IMR-90 (cell line): ENCODE measurements at regions not wholly inside any gene's neighbourhood (a gene's known extent, or its start where the extent isn't known, plus 50 kb on each side); places are given as distances from the start of the nearest gene placed in this dataset.

Experiments
- ATAC-seq: fragments of 200-7000 bp; cut with Tn5 transposase; 2 replicates; pipeline ENCODE4 v1.9.1; 2020; ENCODE audit warnings: low read depth, mild to moderate bottlenecking, moderate library complexity
- BruUV-seq: library from RNA; stranded (reverse); fragments of 400-500 nt; replicated peaks from 2 replicates; lab custom pipeline; 2021; lab: Mats Ljungman, UMichigan
- CTCF ChIA-PET: fragments of 300-600 bp; formaldehyde crosslinking; extraction: SDS; loops from one replicate; lab custom pipeline; 2021; ENCODE audit warnings: antibody characterized with exemption; lab: Yijun Ruan, JAX
- POLR2A ChIA-PET: fragments of 300-600 bp; sonication (Branson Sonifier 250); formaldehyde crosslinking; loops from one replicate; lab custom pipeline; 2022; ENCODE audit warnings: antibody characterized with exemption; ENCODE audit not compliant: unreplicated experiment; lab: Charles Lee
- DNase-seq: peaks from one replicate; pipeline ENCODE4 v3.0.0; 2013
- H2AFZ ChIP-seq: replicated peaks from 2 replicates; pipeline ENCODE3; 2013; ENCODE audit warnings: low read length, mild to moderate bottlenecking; ENCODE audit not compliant: poor library complexity
- H2AK5ac ChIP-seq: 2 replicates; pipeline ENCODE4 v1.6.1; 2013; ENCODE audit warnings: low read depth, low read length, inconsistent platforms
- H2AK9ac ChIP-seq: replicated peaks from 2 replicates; pipeline ENCODE3; 2013; ENCODE audit warnings: mild to moderate bottlenecking, low read depth, low read length, moderate library complexity; ENCODE audit not compliant: poor library complexity
- H2BK120ac ChIP-seq: 2 replicates; pipeline ENCODE4 v1.6.1; 2013; ENCODE audit warnings: low read depth, low read length, inconsistent platforms
- H2BK15ac ChIP-seq: 3 replicates; pipeline ENCODE4 v1.6.1; 2013; ENCODE audit warnings: low read depth, low read length, inconsistent platforms
- H2BK20ac ChIP-seq: 2 replicates; pipeline ENCODE4 v1.6.1; 2013; ENCODE audit warnings: low read depth, mild to moderate bottlenecking, inconsistent platforms, low read length, moderate library complexity
- H2BK5ac ChIP-seq: 2 replicates; pipeline ENCODE4 v1.6.1; 2013; ENCODE audit warnings: mild to moderate bottlenecking, low read depth, low read length, inconsistent platforms; ENCODE audit not compliant: poor library complexity, severe bottlenecking
- H3K14ac ChIP-seq: replicated peaks from 2 replicates; pipeline ENCODE4 v1.6.1; 2013; ENCODE audit warnings: low read depth, low read length, inconsistent platforms
- H3K18ac ChIP-seq: 2 replicates; pipeline ENCODE4 v1.6.1; 2013; ENCODE audit warnings: low read depth, low read length, control low read depth
- H3K23ac ChIP-seq: 2 replicates; pipeline ENCODE4 v1.6.1; 2013; ENCODE audit warnings: low read depth, low read length, inconsistent platforms
- H3K27ac ChIP-seq: 2 replicates; pipeline ENCODE4 v1.5.1; 2013; ENCODE audit warnings: mild to moderate bottlenecking, control low read depth, low read length; ENCODE audit not compliant: insufficient read depth
- H3K27me3 ChIP-seq: 2 replicates; pipeline ENCODE4 v1.6.1; 2013; ENCODE audit warnings: low read length; ENCODE audit not compliant: control insufficient read depth, insufficient read depth
- H3K36me3 ChIP-seq: 2 replicates; pipeline ENCODE4 v1.6.1; 2013; ENCODE audit warnings: low read length, mixed read lengths; ENCODE audit not compliant: control insufficient read depth, insufficient read depth
- H3K4ac ChIP-seq: 2 replicates; pipeline ENCODE4 v1.6.1; 2013; ENCODE audit warnings: low read depth, low read length, inconsistent platforms
- H3K4me1 ChIP-seq: 2 replicates; pipeline ENCODE4 v1.6.1; 2013; ENCODE audit warnings: low read length, mixed read lengths; ENCODE audit not compliant: control insufficient read depth, insufficient read depth
- H3K4me2 ChIP-seq: 2 replicates; pipeline ENCODE4 v1.6.1; 2013; ENCODE audit warnings: low read depth, mild to moderate bottlenecking, control low read depth, low read length, moderate library complexity
- H3K4me3 ChIP-seq: 2 replicates; pipeline ENCODE4 v1.5.1; 2013; ENCODE audit warnings: low read depth, mild to moderate bottlenecking, control low read depth, low read length, moderate library complexity; ENCODE audit not compliant: insufficient read depth
- H3K56ac ChIP-seq: 2 replicates; pipeline ENCODE4 v1.6.1; 2013; ENCODE audit warnings: low read length, inconsistent platforms; ENCODE audit not compliant: insufficient read depth; ENCODE audit errors: extremely low read depth
- H3K79me1 ChIP-seq, 2 experiments: 2 replicates each; pipeline ENCODE4 v1.6.1; 2013; ENCODE audit warnings: low read length in 2 of 2, inconsistent platforms in 1 of 2, low read depth in 1 of 2
- H3K9ac ChIP-seq: 2 replicates; pipeline ENCODE4 v1.6.1; 2013; ENCODE audit warnings: low read depth, low read length, control low read depth
- H3K9me1 ChIP-seq: 2 replicates; pipeline ENCODE4 v1.6.1; 2013; ENCODE audit warnings: low read length, inconsistent platforms; ENCODE audit not compliant: insufficient read depth
- H3K9me3 ChIP-seq: 2 replicates; pipeline ENCODE4 v1.6.1; 2013; ENCODE audit warnings: low read length; ENCODE audit not compliant: control insufficient read depth, insufficient read depth
- H4K20me1 ChIP-seq: 2 replicates; pipeline ENCODE4 v1.6.1; 2013; ENCODE audit warnings: low read length, inconsistent platforms; ENCODE audit not compliant: insufficient read depth
- H4K5ac ChIP-seq: 2 replicates; pipeline ENCODE4 v1.6.1; 2013; ENCODE audit warnings: mild to moderate bottlenecking, low read depth, low read length, control low read depth
- H4K8ac ChIP-seq, 2 experiments: 2 replicates each; pipeline ENCODE4 v1.6.1; 2013; ENCODE audit warnings: low read depth in 2 of 2, low read length in 2 of 2, control low read depth in 1 of 2, inconsistent platforms in 1 of 2
- H4K91ac ChIP-seq: 2 replicates; pipeline ENCODE4 v1.6.1; 2013; ENCODE audit warnings: low read depth, low read length, inconsistent platforms; ENCODE audit not compliant: insufficient read depth
- BHLHE40 ChIP-seq: fragments of 150-350 bp; IDR thresholded peaks from 2 replicates; pipeline ENCODE4 v1.6.1; 2016; ENCODE audit warnings: mild to moderate bottlenecking, low read depth, low read length
- CEBPB ChIP-seq: IDR thresholded peaks from 2 replicates; pipeline ENCODE4 v1.6.1; 2012; ENCODE audit warnings: low read depth, low read length, improper control_type of control experiment
- CHD1 ChIP-seq: IDR thresholded peaks from 2 replicates; pipeline ENCODE4 v1.6.1; 2012; ENCODE audit warnings: low read depth, low read length, improper control_type of control experiment
- CTCF ChIP-seq: conservative IDR thresholded peaks from 2 replicates; pipeline ENCODE4 v1.5.1; 2012; ENCODE audit warnings: mild to moderate bottlenecking, low read depth, low read length, improper control_type of control experiment
- ELK1 ChIP-seq: fragments of 150-350 bp; IDR thresholded peaks from 2 replicates; pipeline ENCODE4 v1.6.1; 2016; ENCODE audit warnings: low read depth, mild to moderate bottlenecking, low read length, moderate library complexity, borderline replicate concordance
- FOS ChIP-seq: fragments of 150-350 bp; IDR thresholded peaks from 2 replicates; pipeline ENCODE4 v1.6.1; 2016; ENCODE audit warnings: low read depth, low read length
- MAFK ChIP-seq: IDR thresholded peaks from 2 replicates; pipeline ENCODE4 v1.6.1; 2012; ENCODE audit warnings: low read depth, low read length, improper control_type of control experiment
- MAZ ChIP-seq: IDR thresholded peaks from 2 replicates; pipeline ENCODE4 v1.6.1; 2012; ENCODE audit warnings: low read depth, mild to moderate bottlenecking, low read length, improper control_type of control experiment, moderate library complexity, borderline replicate concordance
- MXI1 ChIP-seq: IDR thresholded peaks from 2 replicates; pipeline ENCODE4 v1.6.1; 2012; ENCODE audit warnings: low read depth, mild to moderate bottlenecking, low read length, moderate library complexity, borderline replicate concordance
- NFE2L2 ChIP-seq: fragments of 150-350 bp; IDR thresholded peaks from 2 replicates; pipeline ENCODE4 v1.6.1; 2016; ENCODE audit warnings: low read depth, mild to moderate bottlenecking, low read length
- POLR2A ChIP-seq: IDR thresholded peaks from 2 replicates; pipeline ENCODE4 v1.6.1; 2012; ENCODE audit warnings: mild to moderate bottlenecking, low read depth, low read length
- RAD21 ChIP-seq: IDR thresholded peaks from 2 replicates; pipeline ENCODE4 v1.6.1; 2012; ENCODE audit warnings: low read length, improper control_type of control experiment
- RCOR1 ChIP-seq: IDR thresholded peaks from 2 replicates; pipeline ENCODE4 v1.6.1; 2012; ENCODE audit warnings: mild to moderate bottlenecking, low read length, improper control_type of control experiment; ENCODE audit not compliant: insufficient replicate concordance
- RFX5 ChIP-seq: IDR thresholded peaks from 2 replicates; pipeline ENCODE4 v1.8.0; 2012; ENCODE audit warnings: low read depth, mild to moderate bottlenecking, low read length, moderate library complexity
- SMC3 ChIP-seq: fragments of 150-350 bp; IDR thresholded peaks from 2 replicates; pipeline ENCODE4 v1.6.1; 2016; ENCODE audit warnings: low read depth, mild to moderate bottlenecking, antibody characterized with exemption, low read length, moderate library complexity
- USF2 ChIP-seq: fragments of 150-350 bp; IDR thresholded peaks from 2 replicates; pipeline ENCODE4 v1.6.1; 2017; ENCODE audit warnings: mild to moderate bottlenecking, antibody characterized with exemption, low read length, low read depth
- WGBS, 2 experiments: methylation state at CpG; one replicate each; pipeline versions ENCODE4 v1.1.5 to v1.1.7; 2013; ENCODE audit warnings: missing lambda C conversion rate in 2 of 2; ENCODE audit not compliant: insufficient read length in 1 of 2; ENCODE audit errors: extremely low coverage in 2 of 2; 5-methylcytosine and 5-hydroxymethylcytosine counted together
- dilution Hi-C: fragments of 300-500 bp; cut with HindIII; formaldehyde crosslinking; loops from one replicate; pipeline ENCODE4 v1.14.3; 2018; ENCODE audit warnings: low sequenced_read_pairs; ENCODE audit not compliant: unreplicated experiment
- in situ Hi-C: fragments of 300-500 bp; cut with MboI; formaldehyde crosslinking; loops from 3 replicates; pipeline ENCODE4 v1.14.3; 2019; ENCODE audit warnings: low sequenced_read_pairs, inconsistent platforms, mixed read lengths
- intact Hi-C: fragments of 100-400 bp; cut with micrococcal nuclease; formaldehyde crosslinking; loops from 2 replicates; pipeline ENCODE4 v1.10.0; 2022

GRCh38 chr11:119560961-119561360, 138.0 kb upstream of the THY1 start:
- dilution Hi-C loops, result no loop called here
- POLR2A ChIA-PET, result no interaction called here
- Histone ChIP-seq H2AFZ (no peak overlapping the region), H4K5ac (no peak overlapping the region), H3K56ac (no peak overlapping the region), H3K79me1 (no peaks in the 10 kb centered on the region), H3K4ac (no peak overlapping the region), H3K9me1 (no peaks in the 10 kb centered on the region), H2AK9ac (no peak overlapping the region), H3K14ac (no peak overlapping the region), H2BK5ac (no peak overlapping the region), H3K4me3 (no peak overlapping the region), H3K27ac (no peak overlapping the region), H3K9me3 (peaks cover 5% of the 10 kb centered on the region; the same call in 1 of the 2 replicates), H3K23ac (no peak overlapping the region), H4K20me1 (no peaks in the 10 kb centered on the region), H4K8ac (no peak overlapping the region), H2BK15ac (no peak overlapping the region), H3K4me2 (no peak overlapping the region), H2BK20ac (no peak overlapping the region), H3K36me3 (no peaks in the 10 kb centered on the region), H3K9ac (no peak overlapping the region), H2AK5ac (no peak overlapping the region), H3K4me1 (no peaks in the 10 kb centered on the region), H4K91ac (no peak overlapping the region), H3K27me3 (peaks cover 20% of the 10 kb centered on the region), H3K18ac (no peak overlapping the region), H2BK120ac (no peak overlapping the region)
- BruUV-seq, result no TSS peak
- no peak for DNase-seq
- TF ChIP-seq CTCF, result no peak
- TF ChIP-seq NFE2L2, result no peak
- TF ChIP-seq BHLHE40, result no peak
- TF ChIP-seq ELK1, result no peak
- no peak for TF ChIP-seq RAD21
- no peak for TF ChIP-seq MAZ
- no peak for TF ChIP-seq MAFK
- TF ChIP-seq RCOR1, result no peak
- no peak for TF ChIP-seq SMC3
- TF ChIP-seq USF2, result no peak
- no peak for TF ChIP-seq CHD1
- no peak for TF ChIP-seq CEBPB
- no peak for TF ChIP-seq MXI1
- no peak for TF ChIP-seq RFX5
- TF ChIP-seq FOS, result no peak
- TF ChIP-seq POLR2A, result no peak
- intact Hi-C loops, result no loop called here
- WGBS, 2 experiments, result no CpG with 5 or more reads among the region's 4 CpGs
- in situ Hi-C loops, result no loop called here
- no peak for ATAC-seq
- CTCF ChIA-PET, result no interaction called here
